Ramos (cell line): ENCODE measurements at regions not wholly inside any gene's neighbourhood (a gene's known extent, or its start where the extent isn't known, plus 50 kb on each side); places are given as distances from the start of the nearest gene placed in this dataset.
"Not testable (repeated sequence)": the region's sequence is repeated elsewhere in the genome, so short reads cannot be mapped to it uniquely, and the experiment has no call there.

Source experiments
- in situ Hi-C: fragments of 300-500 bp; cut with MboI; formaldehyde crosslinking; loops from one replicate; pipeline ENCODE4 v1.14.3; 2022; ENCODE audit warnings: low sequenced_read_pairs; ENCODE audit not compliant: unreplicated experiment

GRCh38 chr21:28018213-28018612 is 974.5 kb downstream of the LTN1 start:
- in situ Hi-C loops: no loop called here

- in situ Hi-C loops: no loop called here
Measured at GRCh38 chr21:28016571-28016970, 976.1 kb downstream of the LTN1 start.

GRCh38 chr21:28013123-28013522 is 979.6 kb downstream of the LTN1 start:
- in situ Hi-C loops: not testable (repeated sequence)

DNA sequence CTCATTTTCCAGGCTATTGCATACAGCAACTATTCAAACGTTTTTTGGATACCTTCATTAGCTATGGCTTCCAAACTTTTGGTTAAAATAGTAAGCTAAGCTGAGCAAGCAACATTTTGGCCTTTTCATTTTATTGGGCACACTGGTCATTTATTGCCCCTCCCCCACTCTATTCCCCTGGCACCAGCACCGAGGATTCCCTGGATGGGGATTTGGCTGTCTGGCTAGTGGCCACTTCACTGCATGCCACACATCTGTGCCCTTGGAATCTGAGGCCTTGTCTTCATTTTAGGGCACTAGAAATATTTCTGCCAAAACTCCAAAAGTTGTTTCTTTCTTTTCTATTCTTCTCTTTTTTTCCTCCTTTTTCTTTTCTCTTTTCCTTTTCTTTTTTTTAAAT is 980.7 kb downstream of the LTN1 start:
- in situ Hi-C loops: not testable (repeated sequence)

DNA sequence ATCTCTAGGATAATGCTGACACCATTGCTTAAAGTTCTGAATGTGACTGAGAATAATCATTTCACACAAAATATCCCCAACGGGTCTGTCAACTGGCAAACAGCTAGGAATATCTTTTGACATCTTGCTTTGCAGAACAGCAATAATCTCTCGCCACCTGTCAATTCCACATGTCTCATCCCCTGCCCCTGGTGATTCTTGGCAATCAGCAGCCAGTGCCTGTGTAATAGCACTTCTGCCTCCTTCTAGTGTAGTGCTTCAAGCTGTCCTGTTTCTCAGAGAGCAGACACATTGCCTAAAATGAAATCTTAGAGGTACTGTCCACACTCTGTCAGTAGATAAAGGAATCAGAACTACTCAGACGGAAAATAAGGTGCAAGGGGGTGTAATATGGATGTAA is 984.4 kb downstream of the LTN1 start:
- in situ Hi-C loops: not testable (repeated sequence)

GRCh38 chr21:28003627-28004026 is 989.0 kb downstream of the LTN1 start:
- in situ Hi-C loops: not testable (repeated sequence)

DNA sequence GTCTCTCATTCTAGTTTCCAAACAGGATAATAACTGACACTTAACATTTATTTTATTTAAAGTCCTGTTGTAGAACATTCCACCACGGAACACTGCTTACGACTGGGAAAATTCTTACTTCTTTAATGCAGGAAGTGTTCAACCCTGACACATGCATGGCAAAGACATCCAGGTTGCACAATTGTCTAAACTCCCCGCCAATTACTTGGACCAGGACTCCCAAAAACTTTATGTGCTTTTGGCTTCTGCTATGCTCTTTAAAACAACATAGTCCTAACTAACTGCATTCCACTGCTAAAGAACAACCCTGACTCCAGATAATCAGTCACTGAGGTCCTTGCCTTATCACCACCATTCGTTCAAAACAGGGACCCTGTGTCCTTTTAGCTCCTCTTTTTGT is 995.8 kb downstream of the LTN1 start:
- in situ Hi-C loops: not testable (repeated sequence)

DNA sequence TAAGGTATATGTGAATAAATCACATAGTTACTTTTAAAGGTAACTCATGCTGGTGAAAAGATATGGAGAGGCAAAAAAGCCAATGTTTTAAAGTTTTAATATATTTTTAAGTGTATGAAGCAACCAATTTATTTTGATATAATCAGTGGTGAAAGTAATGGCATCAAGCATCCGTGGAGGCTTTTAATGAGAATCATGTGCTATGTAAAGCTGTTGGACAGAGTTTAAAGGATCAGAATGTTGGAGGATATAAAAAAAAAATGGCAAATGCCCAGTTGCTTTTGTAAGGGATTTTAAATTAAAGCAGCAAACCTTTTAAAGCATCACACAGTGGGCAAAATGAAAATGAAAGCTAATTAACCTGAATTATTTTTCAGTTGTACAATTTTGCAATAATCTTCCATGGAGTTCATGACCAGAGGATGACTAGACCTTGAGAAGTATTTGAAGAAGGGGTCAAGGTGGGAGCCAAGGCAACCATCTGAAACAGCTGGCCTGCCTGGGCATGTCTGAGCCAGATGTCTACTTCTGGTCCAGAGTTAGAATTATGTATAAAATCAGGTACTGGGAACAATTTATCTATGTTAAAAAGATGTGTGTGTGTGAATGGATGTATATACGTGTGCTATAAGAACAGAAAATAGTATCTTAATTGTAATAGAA is 1007.9 kb downstream of the LTN1 start:
- in situ Hi-C loops: not testable (repeated sequence)

GRCh38 chr21:27979446-27979845 is 1012.6 kb upstream of the ADAMTS5 start:
- in situ Hi-C loops: not testable (repeated sequence)

DNA sequence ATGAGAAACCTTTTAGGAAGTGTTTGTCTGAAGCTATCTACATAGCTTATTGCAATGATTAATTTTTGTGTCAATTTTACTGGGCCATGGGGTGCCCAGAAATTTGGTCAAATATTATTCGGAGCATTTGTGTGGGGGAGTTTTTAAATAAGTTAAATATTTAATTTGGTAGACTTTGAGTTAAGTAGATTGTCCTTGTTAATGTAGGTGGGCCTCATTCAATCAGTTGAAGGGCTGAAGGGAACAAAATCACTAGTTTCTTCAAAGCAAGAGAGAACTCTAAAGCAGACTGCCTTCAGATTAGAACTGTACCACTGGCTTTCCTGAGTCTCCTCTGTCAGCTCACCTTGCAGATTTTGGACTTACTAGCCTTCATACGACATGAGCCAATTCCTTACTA is 1008.6 kb upstream of the ADAMTS5 start:
- in situ Hi-C loops: no loop called here

GRCh38 chr21:27974152-27974551 is 1007.3 kb upstream of the ADAMTS5 start:
- in situ Hi-C loops: not testable (repeated sequence)

- in situ Hi-C loops: not testable (repeated sequence)
Measured at GRCh38 chr21:27968240-27968639, 1001.4 kb upstream of the ADAMTS5 start.

- in situ Hi-C loops: no loop called here
Measured at GRCh38 chr21:27954543-27955165, 987.8 kb upstream of the ADAMTS5 start.

GRCh38 chr21:27953340-27954045 is 986.6 kb upstream of the ADAMTS5 start:
- in situ Hi-C loops: no loop called here

- in situ Hi-C loops: not testable (repeated sequence)
Measured at GRCh38 chr21:27949093-27949492, 982.2 kb upstream of the ADAMTS5 start.

- in situ Hi-C loops: not testable (repeated sequence)
Measured at GRCh38 chr21:27930108-27930767, 963.4 kb upstream of the ADAMTS5 start.

- in situ Hi-C loops: not testable (repeated sequence)
Measured at GRCh38 chr21:27929179-27929578, 962.3 kb upstream of the ADAMTS5 start.

DNA sequence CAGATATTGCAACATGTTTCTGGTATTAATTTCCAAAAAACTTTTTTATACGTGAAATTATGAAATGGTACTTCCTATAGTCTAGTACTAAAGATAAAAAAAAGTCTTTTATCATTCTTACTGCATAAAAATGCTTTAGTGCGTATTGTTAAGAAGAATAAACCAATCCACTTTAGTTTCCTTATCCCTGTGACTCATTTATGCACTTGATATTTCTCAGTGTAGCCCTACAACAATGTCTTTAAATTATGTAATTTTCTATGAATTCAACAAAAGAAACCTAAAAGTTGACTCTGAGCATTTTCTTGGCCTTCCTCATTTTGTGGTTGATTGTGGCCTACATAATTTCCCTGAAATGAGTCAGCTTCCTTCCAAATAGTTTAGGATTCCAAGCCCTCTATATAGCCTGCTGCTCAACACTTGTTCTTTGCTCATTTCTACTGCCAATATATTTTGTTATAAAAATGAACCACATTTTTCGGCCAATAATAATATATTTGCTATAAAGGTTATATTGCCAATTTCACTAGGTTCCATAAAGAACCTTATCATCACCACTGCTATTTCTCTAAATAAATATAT is 961.7 kb upstream of the ADAMTS5 start:
- in situ Hi-C loops: not testable (repeated sequence)

DNA sequence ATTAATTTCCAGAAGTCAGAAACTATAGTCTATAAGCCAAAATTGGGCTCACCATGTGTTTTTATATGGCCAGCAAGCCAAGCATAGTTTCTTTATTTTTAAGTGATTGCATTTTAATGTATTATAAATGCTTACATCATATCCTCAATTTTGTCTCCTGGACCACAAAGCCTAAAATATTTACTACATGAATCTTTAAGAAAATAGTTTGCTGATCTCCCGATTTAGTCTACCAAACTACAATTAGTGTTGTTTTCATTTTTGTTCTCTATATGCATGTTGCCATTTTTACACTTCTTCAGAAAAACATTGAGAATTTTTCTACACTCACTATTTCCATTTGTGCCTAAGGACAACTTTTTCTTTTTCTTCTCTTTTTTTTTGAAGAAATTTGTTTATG is 954.5 kb upstream of the ADAMTS5 start:
- in situ Hi-C loops: not testable (repeated sequence)

- in situ Hi-C loops: not testable (repeated sequence)
Measured at GRCh38 chr21:27917966-27918365, 951.1 kb upstream of the ADAMTS5 start.

GRCh38 chr21:27916326-27916725 is 949.4 kb upstream of the ADAMTS5 start:
- in situ Hi-C loops: not testable (repeated sequence)
